A549 (cell line): ENCODE measurements at regions not wholly inside any gene's neighbourhood (a gene's known extent, or its start where the extent isn't known, plus 50 kb on each side); places are given as distances from the start of the nearest gene placed in this dataset.

ENCODE experiments used
- ATAC-seq, 2 experiments: fragments of 200-7000 bp in 1 of 2; fragments of >200 bp in 1 of 2; cut with Nextera tagmentation in 1 of 2; cut with Tn5 transposase in 1 of 2; 3 replicates each; pipeline versions ENCODE4 v1.8.0 to v1.9.1; 2018 to 2020; ENCODE audit warnings: mild to moderate bottlenecking in 1 of 2, moderate library complexity in 1 of 2
- CTCF ChIA-PET: fragments of 300-600 bp; sonication (Branson Sonifier 250); formaldehyde crosslinking; extraction: SDS; loops from one replicate; lab custom pipeline; 2021; ENCODE audit warnings: antibody characterized with exemption, inconsistent platforms; lab: Yijun Ruan, JAX
- POLR2A ChIA-PET: fragments of 350-600 bp; formaldehyde crosslinking; extraction: SDS; loops from one replicate; lab custom pipeline; 2021; ENCODE audit warnings: antibody characterized with exemption, inconsistent platforms; lab: Yijun Ruan, JAX
- DNase-seq, 2 experiments: peaks; one replicate each; pipeline versions ENCODE4 v3.0.0 to v3.0.0-alpha.2; 2011 to 2016; ENCODE audit warnings: low read depth in 1 of 2, low spot score in 1 of 2
- FAIRE-seq: peaks from 2 replicates; lab custom pipeline; 2011; peaks lifted over from hg19 to GRCh38; lab: Jason Lieb, UNC
- H3K27ac ChIP-seq, 2 experiments: fragments of >200 bp; sonication (Bioruptor Twin); formaldehyde crosslinking; 3 replicates each; pipeline ENCODE4 v1.5.1; 2016 to 2017
- H3K4me1 ChIP-seq: fragments of >200 bp; sonication (Bioruptor Twin); formaldehyde crosslinking; 3 replicates; pipeline ENCODE4 v1.6.1; 2016
- H3K4me2 ChIP-seq: fragments of >200 bp; sonication (Bioruptor Twin); formaldehyde crosslinking; 3 replicates; pipeline ENCODE4 v1.6.1; 2016
- H3K4me3 ChIP-seq: fragments of >200 bp; sonication (Bioruptor Twin); formaldehyde crosslinking; 3 replicates; pipeline ENCODE4 v1.5.1; 2016
- H3K9me3 ChIP-seq: fragments of >200 bp; sonication (Bioruptor Twin); formaldehyde crosslinking; 3 replicates; pipeline ENCODE4 v1.6.1; 2016
- CBX2 ChIP-seq: fragments of 200-600 bp; sonication (generic); IDR thresholded peaks from 2 replicates; pipeline ENCODE4 v1.6.1; 2016; ENCODE audit warnings: low read depth, mild to moderate bottlenecking, borderline replicate concordance
- CBX8 ChIP-seq: fragments of 200-600 bp; sonication (generic); IDR thresholded peaks from 2 replicates; pipeline ENCODE4 v1.6.1; 2016
- CEBPB ChIP-seq, 2 experiments: fragments of >200 bp in 1 of 2; sonication (Bioruptor Twin) in 1 of 2; formaldehyde crosslinking in 1 of 2; IDR thresholded peaks; 2 replicates each; pipeline ENCODE4 v1.6.1; 2012 to 2016
- EHMT2 ChIP-seq: fragments of 200-600 bp; sonication (generic); IDR thresholded peaks from 2 replicates; pipeline ENCODE4 v1.6.1; 2016; ENCODE audit warnings: antibody characterized with exemption, low read depth, mild to moderate bottlenecking, moderate library complexity
- HEYL ChIP-seq: fragments of 250-450 bp; sonication (Bioruptor Pico); IDR thresholded peaks from 2 replicates; pipeline ENCODE4 v1.8.0; 2021; ENCODE audit warnings: mild to moderate bottlenecking, moderate library complexity
- HOXA7 ChIP-seq: fragments of 250-450 bp; sonication (Bioruptor Pico); IDR thresholded peaks from 2 replicates; pipeline ENCODE4 v1.5.0; 2020; ENCODE audit warnings: mild to moderate bottlenecking, moderate library complexity
- KDM5A ChIP-seq: fragments of 200-600 bp; sonication (generic); IDR thresholded peaks from 2 replicates; pipeline ENCODE4 v1.6.1; 2016; ENCODE audit warnings: antibody characterized with exemption, mild to moderate bottlenecking
- MYC ChIP-seq: IDR thresholded peaks from 2 replicates; pipeline ENCODE4 v1.6.1; 2012; ENCODE audit warnings: mild to moderate bottlenecking, inconsistent platforms, low read length, improper control_type of control experiment, borderline replicate concordance
- NFE2L2 ChIP-seq: fragments of 150-350 bp; conservative IDR thresholded peaks from 2 replicates; pipeline ENCODE4 v1.6.1; 2014; ENCODE audit warnings: low read length
- POLR2AphosphoS2 ChIP-seq: conservative IDR thresholded peaks from 2 replicates; pipeline ENCODE4 v1.6.1; 2012; ENCODE audit warnings: low read length, improper control_type of control experiment, inconsistent platforms
- RFX5 ChIP-seq: fragments of 450-650 bp; IDR thresholded peaks from 2 replicates; pipeline ENCODE4 v1.7.1; 2014; ENCODE audit warnings: antibody characterized with exemption, mild to moderate bottlenecking, moderate library complexity
- SMC3 ChIP-seq: fragments of >200 bp; sonication (Bioruptor Twin); formaldehyde crosslinking; IDR thresholded peaks from 3 replicates; pipeline ENCODE4 v1.6.1; 2018; ENCODE audit warnings: inconsistent platforms
- SREBF2 ChIP-seq: fragments of 450-650 bp; IDR thresholded peaks from 2 replicates; pipeline ENCODE4 v1.6.1; 2014; ENCODE audit warnings: mild to moderate bottlenecking, moderate library complexity
- ZFP36 ChIP-seq: fragments of 450-650 bp; IDR thresholded peaks from 2 replicates; pipeline ENCODE4 v1.6.1; 2014; ENCODE audit warnings: borderline replicate concordance; ENCODE audit not compliant: partially characterized antibody
- ZNF302 ChIP-seq: fragments of 250-450 bp; sonication (Bioruptor Pico); IDR thresholded peaks from 2 replicates; pipeline ENCODE4 v1.9.0; 2021; ENCODE audit warnings: inconsistent platforms, mild to moderate bottlenecking, moderate library complexity
- ZSCAN20 ChIP-seq: fragments of 250-450 bp; sonication (Bioruptor Pico); IDR thresholded peaks from 2 replicates; pipeline ENCODE4 v1.8.0; 2022; ENCODE audit warnings: mild to moderate bottlenecking, moderate library complexity
- WGBS: methylation state at CpG from one replicate; pipeline ENCODE4 v1.1.6; 2017; ENCODE audit errors: missing lambda C conversion rate; 5-methylcytosine and 5-hydroxymethylcytosine counted together
- TF ChIP-seq, protein P1 (sequence below): fragments of 250-450 bp; sonication (Bioruptor Pico); IDR thresholded peaks from 2 replicates; pipeline ENCODE4 v1.5.0; 2021; ENCODE audit warnings: mild to moderate bottlenecking, moderate library complexity, borderline replicate concordance
- TF ChIP-seq, protein P2 (sequence below): fragments of >200 bp; sonication (Bioruptor Twin); formaldehyde crosslinking; IDR thresholded peaks from 3 replicates; pipeline ENCODE4 v1.6.1; 2016
- TF ChIP-seq, protein P3 (sequence below): fragments of 200-600 bp; sonication (generic); IDR thresholded peaks from 2 replicates; pipeline ENCODE4 v1.6.1; 2016; ENCODE audit warnings: antibody characterized with exemption, mild to moderate bottlenecking, moderate library complexity
- TF ChIP-seq, protein P4 (sequence below): fragments of 450-650 bp; IDR thresholded peaks from 2 replicates; pipeline ENCODE4 v1.6.1; 2014; ENCODE audit warnings: antibody characterized with exemption
- TF ChIP-seq, protein P5 (sequence below): fragments of 250-450 bp; sonication (Bioruptor Pico); IDR thresholded peaks from 2 replicates; pipeline ENCODE4 v1.5.0; 2020; ENCODE audit warnings: low read depth, mild to moderate bottlenecking, moderate library complexity
- TF ChIP-seq, protein P6 (sequence below): IDR thresholded peaks from 2 replicates; pipeline ENCODE4 v1.6.1; 2012

DNA sequence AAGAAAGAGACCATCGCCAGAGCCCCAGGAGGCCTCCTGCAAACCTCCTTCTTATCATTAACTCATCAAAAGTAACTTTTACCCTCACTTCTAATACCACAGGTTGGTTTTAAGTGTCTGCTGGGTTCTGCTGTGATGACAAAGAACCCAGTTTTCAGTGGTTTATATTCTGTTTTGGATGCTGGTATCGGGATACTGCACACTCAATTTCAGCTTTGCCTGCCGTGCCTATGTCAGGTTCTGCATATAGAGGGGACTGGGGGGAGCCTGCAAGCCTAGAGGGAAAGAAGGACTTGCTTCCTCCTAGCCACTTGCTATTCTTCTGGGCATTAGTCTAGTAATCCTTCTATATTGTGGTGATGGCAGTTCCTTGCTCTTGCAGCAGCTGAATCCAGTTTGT, 242.4 kb downstream of the KCNRG start:
- FAIRE-seq, result no peak
- Histone ChIP-seq H3K27ac (no peak overlapping the region), H3K9me3 (no peaks in the 10 kb centered on the region), H3K4me1 (no peaks in the 10 kb centered on the region), H3K4me3 (no peak overlapping the region)
- CTCF ChIA-PET, result no interaction called here
- DNase-seq, result no peak
- POLR2A ChIA-PET, result no interaction called here
- TF ChIP-seq, protein P1, sequence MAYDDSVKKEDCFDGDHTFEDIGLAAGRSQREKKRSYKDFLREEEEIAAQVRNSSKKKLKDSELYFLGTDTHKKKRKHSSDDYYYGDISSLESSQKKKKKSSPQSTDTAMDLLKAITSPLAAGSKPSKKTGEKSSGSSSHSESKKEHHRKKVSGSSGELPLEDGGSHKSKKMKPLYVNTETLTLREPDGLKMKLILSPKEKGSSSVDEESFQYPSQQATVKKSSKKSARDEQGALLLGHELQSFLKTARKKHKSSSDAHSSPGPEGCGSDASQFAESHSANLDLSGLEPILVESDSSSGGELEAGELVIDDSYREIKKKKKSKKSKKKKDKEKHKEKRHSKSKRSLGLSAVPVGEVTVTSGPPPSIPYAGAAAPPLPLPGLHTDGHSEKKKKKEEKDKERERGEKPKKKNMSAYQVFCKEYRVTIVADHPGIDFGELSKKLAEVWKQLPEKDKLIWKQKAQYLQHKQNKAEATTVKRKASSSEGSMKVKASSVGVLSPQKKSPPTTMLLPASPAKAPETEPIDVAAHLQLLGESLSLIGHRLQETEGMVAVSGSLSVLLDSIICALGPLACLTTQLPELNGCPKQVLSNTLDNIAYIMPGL, result no peak
- TF ChIP-seq HEYL, result no peak
- TF ChIP-seq NFE2L2, result no peak
- TF ChIP-seq KDM5A, result no peak
- TF ChIP-seq, protein P2, sequence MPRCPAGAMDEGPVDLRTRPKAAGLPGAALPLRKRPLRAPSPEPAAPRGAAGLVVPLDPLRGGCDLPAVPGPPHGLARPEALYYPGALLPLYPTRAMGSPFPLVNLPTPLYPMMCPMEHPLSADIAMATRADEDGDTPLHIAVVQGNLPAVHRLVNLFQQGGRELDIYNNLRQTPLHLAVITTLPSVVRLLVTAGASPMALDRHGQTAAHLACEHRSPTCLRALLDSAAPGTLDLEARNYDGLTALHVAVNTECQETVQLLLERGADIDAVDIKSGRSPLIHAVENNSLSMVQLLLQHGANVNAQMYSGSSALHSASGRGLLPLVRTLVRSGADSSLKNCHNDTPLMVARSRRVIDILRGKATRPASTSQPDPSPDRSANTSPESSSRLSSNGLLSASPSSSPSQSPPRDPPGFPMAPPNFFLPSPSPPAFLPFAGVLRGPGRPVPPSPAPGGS, result no peak
- TF ChIP-seq, protein P3, sequence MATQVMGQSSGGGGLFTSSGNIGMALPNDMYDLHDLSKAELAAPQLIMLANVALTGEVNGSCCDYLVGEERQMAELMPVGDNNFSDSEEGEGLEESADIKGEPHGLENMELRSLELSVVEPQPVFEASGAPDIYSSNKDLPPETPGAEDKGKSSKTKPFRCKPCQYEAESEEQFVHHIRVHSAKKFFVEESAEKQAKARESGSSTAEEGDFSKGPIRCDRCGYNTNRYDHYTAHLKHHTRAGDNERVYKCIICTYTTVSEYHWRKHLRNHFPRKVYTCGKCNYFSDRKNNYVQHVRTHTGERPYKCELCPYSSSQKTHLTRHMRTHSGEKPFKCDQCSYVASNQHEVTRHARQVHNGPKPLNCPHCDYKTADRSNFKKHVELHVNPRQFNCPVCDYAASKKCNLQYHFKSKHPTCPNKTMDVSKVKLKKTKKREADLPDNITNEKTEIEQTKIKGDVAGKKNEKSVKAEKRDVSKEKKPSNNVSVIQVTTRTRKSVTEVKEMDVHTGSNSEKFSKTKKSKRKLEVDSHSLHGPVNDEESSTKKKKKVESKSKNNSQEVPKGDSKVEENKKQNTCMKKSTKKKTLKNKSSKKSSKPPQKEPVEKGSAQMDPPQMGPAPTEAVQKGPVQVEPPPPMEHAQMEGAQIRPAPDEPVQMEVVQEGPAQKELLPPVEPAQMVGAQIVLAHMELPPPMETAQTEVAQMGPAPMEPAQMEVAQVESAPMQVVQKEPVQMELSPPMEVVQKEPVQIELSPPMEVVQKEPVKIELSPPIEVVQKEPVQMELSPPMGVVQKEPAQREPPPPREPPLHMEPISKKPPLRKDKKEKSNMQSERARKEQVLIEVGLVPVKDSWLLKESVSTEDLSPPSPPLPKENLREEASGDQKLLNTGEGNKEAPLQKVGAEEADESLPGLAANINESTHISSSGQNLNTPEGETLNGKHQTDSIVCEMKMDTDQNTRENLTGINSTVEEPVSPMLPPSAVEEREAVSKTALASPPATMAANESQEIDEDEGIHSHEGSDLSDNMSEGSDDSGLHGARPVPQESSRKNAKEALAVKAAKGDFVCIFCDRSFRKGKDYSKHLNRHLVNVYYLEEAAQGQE, result no peak
- TF ChIP-seq ZNF302 (CRISPR knock-in tag), result no peak
- TF ChIP-seq, protein P4, sequence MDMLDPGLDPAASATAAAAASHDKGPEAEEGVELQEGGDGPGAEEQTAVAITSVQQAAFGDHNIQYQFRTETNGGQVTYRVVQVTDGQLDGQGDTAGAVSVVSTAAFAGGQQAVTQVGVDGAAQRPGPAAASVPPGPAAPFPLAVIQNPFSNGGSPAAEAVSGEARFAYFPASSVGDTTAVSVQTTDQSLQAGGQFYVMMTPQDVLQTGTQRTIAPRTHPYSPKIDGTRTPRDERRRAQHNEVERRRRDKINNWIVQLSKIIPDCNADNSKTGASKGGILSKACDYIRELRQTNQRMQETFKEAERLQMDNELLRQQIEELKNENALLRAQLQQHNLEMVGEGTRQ, result no peak
- no peak for TF ChIP-seq CEBPB (IDR thresholded peaks at IDR 0.05)
- TF ChIP-seq CBX8, result no peak
- TF ChIP-seq RFX5, result no peak
- TF ChIP-seq MYC, result no peak
- no peak for TF ChIP-seq CBX2
- TF ChIP-seq POLR2AphosphoS2, result no peak
- no peak for TF ChIP-seq SMC3
- no peak for TF ChIP-seq ZSCAN20 (CRISPR knock-in tag)
- TF ChIP-seq, protein P5, sequence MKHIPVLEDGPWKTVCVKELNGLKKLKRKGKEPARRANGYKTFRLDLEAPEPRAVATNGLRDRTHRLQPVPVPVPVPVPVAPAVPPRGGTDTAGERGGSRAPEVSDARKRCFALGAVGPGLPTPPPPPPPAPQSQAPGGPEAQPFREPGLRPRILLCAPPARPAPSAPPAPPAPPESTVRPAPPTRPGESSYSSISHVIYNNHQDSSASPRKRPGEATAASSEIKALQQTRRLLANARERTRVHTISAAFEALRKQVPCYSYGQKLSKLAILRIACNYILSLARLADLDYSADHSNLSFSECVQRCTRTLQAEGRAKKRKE, result no peak
- no peak for TF ChIP-seq SREBF2
- TF ChIP-seq, all 56 proteins: peak for 0
- WGBS, result 74% methylated on average over 3 of the region's 3 CpGs
- no peak for ATAC-seq
- no peak overlapping the region for H3K4me2 ChIP-seq

DNA sequence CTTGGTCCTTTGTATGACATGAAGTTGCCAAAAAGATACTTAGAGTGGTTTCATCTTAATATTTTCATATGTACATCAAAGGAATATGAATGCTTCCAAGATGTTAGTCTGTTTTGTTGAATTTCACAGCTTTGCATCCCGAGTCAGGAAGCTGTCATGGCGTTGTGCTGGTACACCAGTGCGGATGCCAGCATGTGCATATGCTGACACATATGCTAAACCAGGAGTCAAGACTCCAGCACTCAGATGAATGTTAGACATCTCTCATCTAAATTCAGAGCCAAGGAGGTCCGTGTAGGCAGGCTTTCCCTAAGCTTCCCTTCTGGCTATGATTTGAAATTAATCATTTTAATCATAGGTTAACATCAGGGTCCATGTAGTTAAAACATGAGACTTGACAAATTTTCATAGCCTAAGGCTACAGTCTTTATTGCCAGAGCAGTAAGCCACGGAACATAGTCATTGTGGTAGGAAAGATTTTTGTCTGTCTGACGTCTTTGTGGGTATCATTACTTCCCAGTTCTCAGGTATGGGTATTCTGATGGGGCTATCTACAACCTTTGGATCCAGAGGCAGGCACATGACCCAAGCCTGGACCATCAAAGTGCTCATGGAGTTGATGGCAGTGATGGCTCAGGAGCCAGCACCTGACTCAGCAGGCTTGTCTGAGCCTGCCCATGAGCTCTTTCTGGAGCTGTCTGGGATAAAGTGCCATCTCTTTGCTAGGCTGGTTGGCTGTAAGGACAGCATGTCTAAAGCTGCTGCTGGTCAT, 246.1 kb downstream of the KCNRG start:
- no peak for ATAC-seq
- H3K27ac ChIP-seq, result no peak overlapping the region
- ChIA-PET CTCF (no interaction called here), POLR2A (no interaction called here)
- TF ChIP-seq MYC (no peak), ZFP36 (no peak), EHMT2 (no peak), HOXA7 (no peak)
- TF ChIP-seq, protein P6, sequence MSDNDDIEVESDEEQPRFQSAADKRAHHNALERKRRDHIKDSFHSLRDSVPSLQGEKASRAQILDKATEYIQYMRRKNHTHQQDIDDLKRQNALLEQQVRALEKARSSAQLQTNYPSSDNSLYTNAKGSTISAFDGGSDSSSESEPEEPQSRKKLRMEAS, result no peak
- H3K4me2 ChIP-seq, result no peak overlapping the region
- H3K9me3 ChIP-seq, result no peaks in the 10 kb centered on the region
- no peak for DNase-seq
- no peak overlapping the region for H3K4me3 ChIP-seq
- H3K4me1 ChIP-seq, result no peaks in the 10 kb centered on the region
- WGBS, result 79% methylated on average over 6 of the region's 6 CpGs
- FAIRE-seq, result no peak
